Smooth muscle cell (in vitro differentiated cells): ENCODE measurements at regions not wholly inside any gene's neighbourhood (a gene's known extent, or its start where the extent isn't known, plus 50 kb on each side); places are given as distances from the start of the nearest gene placed in this dataset.
"Not testable (repeated sequence)": the region's sequence is repeated elsewhere in the genome, so short reads cannot be mapped to it uniquely, and the experiment has no call there.

Experiments used
- DNase-seq: peaks from one replicate; lab custom pipeline; 2025; ENCODE audit not compliant: unreplicated experiment; lab: John Stamatoyannopoulos, UW
- H2AFZ ChIP-seq: fragments of 200-600 bp; sonication (generic); 2 replicates; pipeline ENCODE4 v1.6.0; 2016; ENCODE audit warnings: antibody characterized with exemption, low read depth, mild to moderate bottlenecking
- H3F3A ChIP-seq: fragments of 200-600 bp; sonication (generic); 2 replicates; pipeline ENCODE4 v1.6.0; 2017; ENCODE audit warnings: antibody characterized with exemption, low read depth
- H3K27ac ChIP-seq: fragments of 200-600 bp; sonication (generic); 2 replicates; pipeline ENCODE4 v1.5.1; 2016; ENCODE audit warnings: low read depth, mild to moderate bottlenecking
- H3K27me3 ChIP-seq: fragments of 200-600 bp; sonication (generic); 2 replicates; pipeline ENCODE4 v1.6.1; 2016; ENCODE audit warnings: low read depth, mild to moderate bottlenecking
- H3K36me3 ChIP-seq: fragments of 200-600 bp; sonication (generic); 2 replicates; pipeline ENCODE4 v1.5.1; 2016; ENCODE audit warnings: low read depth
- H3K4me1 ChIP-seq: fragments of 200-600 bp; sonication (generic); 2 replicates; pipeline ENCODE4 v1.5.1; 2016; ENCODE audit warnings: low read depth
- H3K4me2 ChIP-seq: fragments of 200-600 bp; sonication (generic); 2 replicates; pipeline ENCODE4 v1.6.0; 2016; ENCODE audit warnings: mild to moderate bottlenecking
- H3K4me3 ChIP-seq: fragments of 200-600 bp; sonication (generic); 2 replicates; pipeline ENCODE4 v1.5.1; 2016; ENCODE audit warnings: mild to moderate bottlenecking
- H3K79me2 ChIP-seq: fragments of 200-600 bp; sonication (generic); 2 replicates; pipeline ENCODE4 v1.6.0; 2016; ENCODE audit warnings: low read depth, mild to moderate bottlenecking
- H3K9ac ChIP-seq: fragments of 200-600 bp; sonication (generic); 2 replicates; pipeline ENCODE4 v1.6.0; 2016; ENCODE audit warnings: low read depth
- H3K9me3 ChIP-seq: fragments of 200-600 bp; sonication (generic); replicated peaks from 2 replicates; pipeline ENCODE4 v1.5.1; 2016; ENCODE audit warnings: low read depth
- H4K20me1 ChIP-seq: fragments of 200-600 bp; sonication (generic); 2 replicates; pipeline ENCODE4 v1.6.0; 2016; ENCODE audit warnings: low read depth
- WGBS: methylation state at CpG from one replicate; pipeline ENCODE4 v1.1.7; 2016; ENCODE audit warnings: low lambda C conversion rate; 5-methylcytosine and 5-hydroxymethylcytosine counted together
- TF ChIP-seq, protein P1 (sequence below): fragments of 200-600 bp; sonication (generic); IDR thresholded peaks from 2 replicates; pipeline ENCODE4 v1.5.1; 2017; ENCODE audit warnings: borderline replicate concordance, mild to moderate bottlenecking, antibody characterized with exemption; ENCODE audit not compliant: insufficient read depth, poor library complexity, severe bottlenecking

- no peaks in the 10 kb centered on the region for H3K9me3 ChIP-seq
- H3K4me1 ChIP-seq = peaks cover 29% of the 10 kb centered on the region
- H3K27me3 ChIP-seq = no peaks in the 10 kb centered on the region
- H3F3A ChIP-seq = peaks cover 29% of the 10 kb centered on the region
- H3K36me3 ChIP-seq = no peaks in the 10 kb centered on the region
- no peak overlapping the region for H2AFZ ChIP-seq
- no peaks in the 10 kb centered on the region for H4K20me1 ChIP-seq
- no peaks in the 10 kb centered on the region for H3K79me2 ChIP-seq
- H3K27ac ChIP-seq = peak overlapping the region; percentile 92
- WGBS = 91% methylated on average over 3 of the region's 3 CpGs
- TF ChIP-seq, protein P1, sequence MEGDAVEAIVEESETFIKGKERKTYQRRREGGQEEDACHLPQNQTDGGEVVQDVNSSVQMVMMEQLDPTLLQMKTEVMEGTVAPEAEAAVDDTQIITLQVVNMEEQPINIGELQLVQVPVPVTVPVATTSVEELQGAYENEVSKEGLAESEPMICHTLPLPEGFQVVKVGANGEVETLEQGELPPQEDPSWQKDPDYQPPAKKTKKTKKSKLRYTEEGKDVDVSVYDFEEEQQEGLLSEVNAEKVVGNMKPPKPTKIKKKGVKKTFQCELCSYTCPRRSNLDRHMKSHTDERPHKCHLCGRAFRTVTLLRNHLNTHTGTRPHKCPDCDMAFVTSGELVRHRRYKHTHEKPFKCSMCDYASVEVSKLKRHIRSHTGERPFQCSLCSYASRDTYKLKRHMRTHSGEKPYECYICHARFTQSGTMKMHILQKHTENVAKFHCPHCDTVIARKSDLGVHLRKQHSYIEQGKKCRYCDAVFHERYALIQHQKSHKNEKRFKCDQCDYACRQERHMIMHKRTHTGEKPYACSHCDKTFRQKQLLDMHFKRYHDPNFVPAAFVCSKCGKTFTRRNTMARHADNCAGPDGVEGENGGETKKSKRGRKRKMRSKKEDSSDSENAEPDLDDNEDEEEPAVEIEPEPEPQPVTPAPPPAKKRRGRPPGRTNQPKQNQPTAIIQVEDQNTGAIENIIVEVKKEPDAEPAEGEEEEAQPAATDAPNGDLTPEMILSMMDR = no peak
- no peak overlapping the region for H3K9ac ChIP-seq
- no peak for DNase-seq
- H3K4me2 ChIP-seq = no peak overlapping the region
- H3K4me3 ChIP-seq = no peak overlapping the region
These were observed 96.3 kb upstream of the SLC25A33 start for GRCh38 chr1:9442986-9443385.

DNA sequence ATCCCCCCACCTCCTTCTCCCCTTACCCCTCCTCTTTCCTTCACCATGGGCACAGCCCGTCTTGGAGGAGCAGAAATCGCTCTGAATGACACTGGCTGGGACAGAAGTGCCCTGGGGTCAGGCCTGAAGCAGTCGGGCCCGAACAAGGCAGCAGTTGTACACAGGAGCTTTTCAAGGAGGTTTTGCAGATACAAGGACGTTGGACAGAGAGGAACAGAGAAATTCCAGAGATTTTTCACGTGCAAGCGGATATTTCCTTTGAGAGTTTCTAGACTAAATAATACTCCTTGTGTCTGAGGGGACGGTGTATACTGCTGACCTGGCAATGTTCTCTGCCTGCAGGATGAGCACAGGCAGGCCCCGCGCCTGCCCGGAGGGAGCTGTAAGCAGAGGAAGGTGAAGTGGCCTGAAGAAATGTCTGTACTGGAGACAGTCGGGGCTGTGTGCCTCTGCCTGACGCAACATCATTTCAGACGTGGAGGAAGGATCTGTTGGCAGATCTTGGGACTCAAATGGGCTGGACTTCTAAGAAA, 95.3 kb upstream of the SLC25A33 start:
- TF ChIP-seq, protein P1 = no peak
- peaks cover 28% of the 10 kb centered on the region for H3K4me1 ChIP-seq
- no peaks in the 10 kb centered on the region for H3K9me3 ChIP-seq
- no peaks in the 10 kb centered on the region for H3K36me3 ChIP-seq
- H2AFZ ChIP-seq = peak overlapping the region; percentile 68
- 13% methylated on average over 14 of the region's 14 CpGs for WGBS
- peak overlapping the region; percentile 58 for H3K4me2 ChIP-seq
- H3K27me3 ChIP-seq = no peaks in the 10 kb centered on the region
- DNase-seq = no peak
- H3F3A ChIP-seq = peaks cover 28% of the 10 kb centered on the region
- H3K4me3 ChIP-seq = no peak overlapping the region
- no peaks in the 10 kb centered on the region for H3K79me2 ChIP-seq
- peak overlapping the region; percentile 92 for H3K27ac ChIP-seq
- H4K20me1 ChIP-seq = no peaks in the 10 kb centered on the region
- H3K9ac ChIP-seq = peak overlapping the region; percentile 65

- DNase-seq = no peak
- H4K20me1 ChIP-seq = no peaks in the 10 kb centered on the region
- no peaks in the 10 kb centered on the region for H3K36me3 ChIP-seq
- TF ChIP-seq, protein P1 = no peak
- H3K9me3 ChIP-seq = no peaks in the 10 kb centered on the region
- 55% methylated on average over 12 of the region's 12 CpGs for WGBS
- no peaks in the 10 kb centered on the region for H3K79me2 ChIP-seq
- no peak overlapping the region for H3K4me3 ChIP-seq
- peaks cover 29% of the 10 kb centered on the region for H3K4me1 ChIP-seq
- H2AFZ ChIP-seq = peak overlapping the region; percentile 68
- peak overlapping the region; percentile 36 for H3K9ac ChIP-seq
- H3K27me3 ChIP-seq = no peaks in the 10 kb centered on the region
- peak overlapping the region; percentile 58 for H3K4me2 ChIP-seq
- H3K27ac ChIP-seq = peak overlapping the region; percentile 92
- peaks cover 29% of the 10 kb centered on the region for H3F3A ChIP-seq
These were observed 94.7 kb upstream of the SLC25A33 start for GRCh38 chr1:9444532-9444931.

DNA sequence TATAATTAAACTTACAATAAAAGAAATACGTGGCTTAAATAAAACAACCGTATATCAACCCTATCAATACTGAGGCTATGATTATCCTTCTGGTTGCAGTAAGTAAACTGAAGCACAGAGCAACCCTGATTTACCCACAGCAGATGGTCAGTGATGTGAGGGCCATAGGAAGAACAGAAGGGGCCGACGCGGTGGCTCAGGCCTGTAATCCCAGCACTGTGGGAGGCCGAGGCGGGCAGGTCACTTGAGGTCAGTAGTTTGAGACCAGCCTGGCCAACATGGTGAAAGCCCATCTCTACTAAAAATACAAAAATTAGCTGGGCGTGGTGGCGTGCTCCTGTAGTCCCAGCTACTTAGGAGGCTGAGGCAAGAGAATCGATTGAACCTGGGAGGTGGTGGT, 94.2 kb upstream of the SLC25A33 start:
- peak overlapping the region; percentile 58 for H3K4me2 ChIP-seq
- peaks cover 29% of the 10 kb centered on the region for H3K4me1 ChIP-seq
- H3K4me3 ChIP-seq, H4K20me1 ChIP-seq, DNase-seq, H3K9me3 ChIP-seq, H3K9ac ChIP-seq, H3K27me3 ChIP-seq, H3K36me3 ChIP-seq, H3K79me2 ChIP-seq: not testable (repeated sequence)
- peaks cover 29% of the 10 kb centered on the region for H3F3A ChIP-seq
- H2AFZ ChIP-seq = peak overlapping the region; percentile 68
- peak overlapping the region; percentile 92 for H3K27ac ChIP-seq
- 89% methylated on average over 10 of the region's 10 CpGs for WGBS
